MCF 10A (cell line): ENCODE measurements at regions not wholly inside any gene's neighbourhood (a gene's known extent, or its start where the extent isn't known, plus 50 kb on each side); places are given as distances from the start of the nearest gene placed in this dataset.
A peak's percentile ranks its signal among the peaks of the same experiment; 100 is the strongest.

ENCODE experiments used
- BruUV-seq: library from RNA; stranded (reverse); fragments of 400-500 nt; replicated peaks from 2 replicates; lab custom pipeline; 2021; lab: Mats Ljungman, UMichigan
- CTCF ChIA-PET: fragments of 300-600 bp; sonication (Branson Sonifier 250); formaldehyde crosslinking; extraction: SDS; loops from one replicate; lab custom pipeline; 2021; ENCODE audit warnings: antibody characterized with exemption, inconsistent platforms; lab: Yijun Ruan, JAX
- POLR2A ChIA-PET: fragments of 300-600, 350-650 bp; sonication (Branson Sonifier 250); formaldehyde crosslinking; extraction: SDS; loops from one replicate; lab custom pipeline; 2020; ENCODE audit warnings: antibody characterized with exemption, inconsistent platforms; lab: Yijun Ruan, JAX
- DNase-seq: peaks from one replicate; pipeline ENCODE4 v3.0.0-alpha.2; 2018; ENCODE audit not compliant: unreplicated experiment
- H3K27ac Mint-ChIP-seq: one replicate; pipeline ENCODE4 v1.8.0; 2022; ENCODE audit warnings: mild to moderate bottlenecking, low read depth, mixed read lengths; ENCODE audit not compliant: unreplicated experiment
- H3K27me3 Mint-ChIP-seq: one replicate; pipeline ENCODE4 v1.8.0; 2022; ENCODE audit warnings: mixed read lengths; ENCODE audit not compliant: insufficient read depth, unreplicated experiment
- H3K36me3 Mint-ChIP-seq: one replicate; pipeline ENCODE4 v1.8.0; 2022; ENCODE audit warnings: mild to moderate bottlenecking, moderate library complexity, mixed read lengths; ENCODE audit not compliant: insufficient read depth, unreplicated experiment
- H3K4me1 Mint-ChIP-seq: one replicate; pipeline ENCODE4 v1.8.0; 2022; ENCODE audit warnings: mixed read lengths; ENCODE audit not compliant: insufficient read depth, unreplicated experiment
- H3K4me3 Mint-ChIP-seq: one replicate; pipeline ENCODE4 v1.8.0; 2022; ENCODE audit warnings: mild to moderate bottlenecking, moderate library complexity, mixed read lengths; ENCODE audit not compliant: unreplicated experiment
- H3K9me3 Mint-ChIP-seq: one replicate; pipeline ENCODE4 v1.8.0; 2022; ENCODE audit warnings: mixed read lengths; ENCODE audit not compliant: unreplicated experiment
- CTCF ChIP-seq: fragments of 200-600 bp; IDR thresholded peaks from one replicate; pipeline ENCODE4 v1.8.0; 2022; ENCODE audit warnings: antibody characterized with exemption, mild to moderate bottlenecking; ENCODE audit not compliant: unreplicated experiment
- intact Hi-C: fragments of 100-400 bp; cut with micrococcal nuclease; formaldehyde crosslinking; loops from 2 replicates; pipeline ENCODE4 v1.14.1; 2022

- Mint-ChIP-seq H3K9me3 (peaks cover 3% of the 10 kb centered on the region), H3K27me3 (no peaks in the 10 kb centered on the region), H3K36me3 (no peaks in the 10 kb centered on the region), H3K27ac (no peak overlapping the region), H3K4me1 (no peaks in the 10 kb centered on the region), H3K4me3 (no peak overlapping the region)
- intact Hi-C loops: no loop called here
- BruUV-seq: no TSS peak
- ChIA-PET CTCF (no interaction called here), POLR2A (no interaction called here)
- no peak for TF ChIP-seq CTCF
- DNase-seq: no peak
Observed at GRCh38 chr16:8179615-8180014, 410.7 kb downstream of the TMEM114 start.

- Mint-ChIP-seq H3K9me3 (peaks cover 6% of the 10 kb centered on the region), H3K4me3 (no peak overlapping the region), H3K27me3 (no peaks in the 10 kb centered on the region), H3K36me3 (no peaks in the 10 kb centered on the region), H3K27ac (no peak overlapping the region), H3K4me1 (no peaks in the 10 kb centered on the region)
- DNase-seq: no peak
- CTCF ChIA-PET: no interaction called here
- intact Hi-C loops: no loop called here
- POLR2A ChIA-PET: no interaction called here
- TF ChIP-seq CTCF: no peak
- no TSS peak for BruUV-seq
Observed at GRCh38 chr16:8178271-8178670, 412.0 kb downstream of the TMEM114 start.

- no peak overlapping the region for H3K4me3 Mint-ChIP-seq
- H3K4me1 Mint-ChIP-seq: no peaks in the 10 kb centered on the region
- peaks cover 6% of the 10 kb centered on the region for H3K9me3 Mint-ChIP-seq
- DNase-seq: no peak
- no peaks in the 10 kb centered on the region for H3K27me3 Mint-ChIP-seq
- no peak overlapping the region for H3K27ac Mint-ChIP-seq
- no TSS peak for BruUV-seq
- intact Hi-C loops: no loop called here
- no peak for TF ChIP-seq CTCF
- CTCF ChIA-PET: no interaction called here
- POLR2A ChIA-PET: interaction anchor here (0.7 kb wide), 1 partner anchor 30 kb away, joined by 3 read pairs; no protein-coding TSS in a partner anchor
- H3K36me3 Mint-ChIP-seq: peaks cover 4% of the 10 kb centered on the region
Observed at GRCh38 chr16:8175411-8175810, 414.9 kb downstream of the TMEM114 start.

- peaks cover 5% of the 10 kb centered on the region for H3K36me3 Mint-ChIP-seq
- intact Hi-C loops: no loop called here
- ChIA-PET POLR2A (no interaction called here), CTCF (no interaction called here)
- no peak overlapping the region for H3K27ac Mint-ChIP-seq
- TF ChIP-seq CTCF: peak; percentile 29
- no peaks in the 10 kb centered on the region for H3K4me1 Mint-ChIP-seq
- peaks cover 22% of the 10 kb centered on the region for H3K9me3 Mint-ChIP-seq
- BruUV-seq: no TSS peak
- DNase-seq: peak; percentile 0
- no peak overlapping the region for H3K4me3 Mint-ChIP-seq
- H3K27me3 Mint-ChIP-seq: no peaks in the 10 kb centered on the region
Observed at GRCh38 chr16:8173111-8173644, 417.1 kb downstream of the TMEM114 start.
